Endodermal cell (in vitro differentiated cells): ENCODE measurements at regions not wholly inside any gene's neighbourhood (a gene's known extent, or its start where the extent isn't known, plus 50 kb on each side); places are given as distances from the start of the nearest gene placed in this dataset.

Source experiments
- DNase-seq: peaks from one replicate; pipeline ENCODE4 v3.0.0-alpha.2; 2017
- H3K27ac ChIP-seq: 2 replicates; pipeline ENCODE4 v1.5.1; 2013; ENCODE audit warnings: mild to moderate bottlenecking, low read depth, low read length, moderate library complexity
- H3K27me3 ChIP-seq: 2 replicates; pipeline ENCODE4 v1.6.1; 2013; ENCODE audit warnings: mild to moderate bottlenecking, low read length, moderate library complexity; ENCODE audit not compliant: insufficient read depth, control insufficient read depth, poor library complexity, severe bottlenecking
- H3K36me3 ChIP-seq: 2 replicates; pipeline ENCODE4 v1.7.0; 2013; ENCODE audit warnings: mild to moderate bottlenecking, low read length, moderate library complexity; ENCODE audit not compliant: control insufficient read depth, insufficient read depth
- H3K4me1 ChIP-seq: one replicate; pipeline ENCODE4 v1.7.0; 2013; ENCODE audit warnings: low read length; ENCODE audit not compliant: control insufficient read depth, insufficient read depth
- H3K4me3 ChIP-seq: 2 replicates; pipeline ENCODE4 v1.5.1; 2013; ENCODE audit warnings: mild to moderate bottlenecking, low read length, moderate library complexity
- H3K9ac ChIP-seq: 2 replicates; pipeline ENCODE4 v1.6.1; 2013; ENCODE audit warnings: mild to moderate bottlenecking, low read length, moderate library complexity; ENCODE audit not compliant: poor library complexity, severe bottlenecking; ENCODE audit errors: extremely low read depth
- H3K9me3 ChIP-seq: 2 replicates; pipeline ENCODE4 v1.6.1; 2013; ENCODE audit warnings: mild to moderate bottlenecking, low read length, moderate library complexity; ENCODE audit not compliant: control insufficient read depth
- H3K27ac Mint-ChIP-seq: 2 replicates; pipeline ENCODE4 v1.8.0; 2020; ENCODE audit warnings: mixed read lengths
- H3K27me3 Mint-ChIP-seq: 2 replicates; pipeline ENCODE4 v1.8.0; 2021; ENCODE audit warnings: mild to moderate bottlenecking, mixed read lengths; ENCODE audit not compliant: insufficient read depth
- H3K36me3 Mint-ChIP-seq: 2 replicates; pipeline ENCODE4 v1.8.0; 2020; ENCODE audit warnings: low read depth, mixed read lengths
- H3K4me1 Mint-ChIP-seq: 2 replicates; pipeline ENCODE4 v1.8.0; 2020; ENCODE audit warnings: mixed read lengths
- H3K4me3 Mint-ChIP-seq: 2 replicates; pipeline ENCODE4 v1.8.0; 2020; ENCODE audit warnings: mild to moderate bottlenecking, moderate library complexity, mixed read lengths
- H3K9me3 Mint-ChIP-seq: 2 replicates; pipeline ENCODE4 v1.8.0; 2020; ENCODE audit warnings: mild to moderate bottlenecking, mixed read lengths
- WGBS, 2 experiments: methylation state at CpG; one replicate each; pipeline versions ENCODE4 v1.1.5 to v1.1.7; 2013; ENCODE audit warnings: missing lambda C conversion rate in 2 of 2, mixed read lengths in 1 of 2; ENCODE audit not compliant: insufficient coverage in 1 of 2, insufficient read length in 1 of 2; 5-methylcytosine and 5-hydroxymethylcytosine counted together
- TF ChIP-seq, protein P1 (sequence below): fragments of 200-600 bp; sonication (generic); conservative IDR thresholded peaks from 2 replicates; pipeline ENCODE4 v1.5.0; 2021; ENCODE audit warnings: antibody characterized with exemption, mild to moderate bottlenecking

- Mint-ChIP-seq H3K4me3 (no peak overlapping the region), H3K9me3 (no peaks in the 10 kb centered on the region), H3K27ac (no peak overlapping the region), H3K36me3 (no peaks in the 10 kb centered on the region), H3K4me1 (no peaks in the 10 kb centered on the region), H3K27me3 (peaks cover 2% of the 10 kb centered on the region)
- no peaks in the 10 kb centered on the region for H3K27me3 ChIP-seq
- H3K9me3 ChIP-seq: no peaks in the 10 kb centered on the region
- no peak for DNase-seq
- H3K4me3 ChIP-seq: no peak overlapping the region
- no peaks in the 10 kb centered on the region for H3K36me3 ChIP-seq
- H3K9ac ChIP-seq: no peak overlapping the region
- 89 to 100% methylated on average over 1 of the region's 2 CpGs for WGBS, 2 experiments
- no peaks in the 10 kb centered on the region for H3K4me1 ChIP-seq
- no peak overlapping the region for H3K27ac ChIP-seq
- TF ChIP-seq, protein P1, sequence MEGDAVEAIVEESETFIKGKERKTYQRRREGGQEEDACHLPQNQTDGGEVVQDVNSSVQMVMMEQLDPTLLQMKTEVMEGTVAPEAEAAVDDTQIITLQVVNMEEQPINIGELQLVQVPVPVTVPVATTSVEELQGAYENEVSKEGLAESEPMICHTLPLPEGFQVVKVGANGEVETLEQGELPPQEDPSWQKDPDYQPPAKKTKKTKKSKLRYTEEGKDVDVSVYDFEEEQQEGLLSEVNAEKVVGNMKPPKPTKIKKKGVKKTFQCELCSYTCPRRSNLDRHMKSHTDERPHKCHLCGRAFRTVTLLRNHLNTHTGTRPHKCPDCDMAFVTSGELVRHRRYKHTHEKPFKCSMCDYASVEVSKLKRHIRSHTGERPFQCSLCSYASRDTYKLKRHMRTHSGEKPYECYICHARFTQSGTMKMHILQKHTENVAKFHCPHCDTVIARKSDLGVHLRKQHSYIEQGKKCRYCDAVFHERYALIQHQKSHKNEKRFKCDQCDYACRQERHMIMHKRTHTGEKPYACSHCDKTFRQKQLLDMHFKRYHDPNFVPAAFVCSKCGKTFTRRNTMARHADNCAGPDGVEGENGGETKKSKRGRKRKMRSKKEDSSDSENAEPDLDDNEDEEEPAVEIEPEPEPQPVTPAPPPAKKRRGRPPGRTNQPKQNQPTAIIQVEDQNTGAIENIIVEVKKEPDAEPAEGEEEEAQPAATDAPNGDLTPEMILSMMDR: no peak
Measured at GRCh38 chr10:111705021-111705420, 478.5 kb downstream of the GPAM start.

- Mint-ChIP-seq H3K9me3 (no peaks in the 10 kb centered on the region), H3K36me3 (no peaks in the 10 kb centered on the region), H3K4me3 (no peak overlapping the region), H3K27me3 (peaks cover 2% of the 10 kb centered on the region), H3K4me1 (no peaks in the 10 kb centered on the region), H3K27ac (no peak overlapping the region)
- H3K9me3 ChIP-seq: no peaks in the 10 kb centered on the region
- H3K27me3 ChIP-seq: no peaks in the 10 kb centered on the region
- H3K36me3 ChIP-seq: no peaks in the 10 kb centered on the region
- no peaks in the 10 kb centered on the region for H3K4me1 ChIP-seq
- TF ChIP-seq, protein P1: no peak
- H3K9ac ChIP-seq: no peak overlapping the region
- DNase-seq: no peak
- 95 to 100% methylated on average over 2 to 4 of the region's 4 CpGs for WGBS, 2 experiments
- no peak overlapping the region for H3K4me3 ChIP-seq
- H3K27ac ChIP-seq: no peak overlapping the region
Measured at GRCh38 chr10:111706331-111706730, 477.2 kb downstream of the GPAM start.

- Histone ChIP-seq H3K9me3 (no peaks in the 10 kb centered on the region), H3K36me3 (no peaks in the 10 kb centered on the region), H3K27ac (no peak overlapping the region), H3K4me3 (no peak overlapping the region), H3K4me1 (no peaks in the 10 kb centered on the region), H3K27me3 (no peaks in the 10 kb centered on the region), H3K9ac (no peak overlapping the region)
- Mint-ChIP-seq H3K9me3 (no peaks in the 10 kb centered on the region), H3K27me3 (peaks cover 2% of the 10 kb centered on the region), H3K4me3 (no peak overlapping the region), H3K36me3 (no peaks in the 10 kb centered on the region), H3K27ac (no peak overlapping the region), H3K4me1 (no peaks in the 10 kb centered on the region)
- 81% methylated on average over 1 of the region's 1 CpG; no CpG with 5 or more reads in 1 of the 2 experiments for WGBS, 2 experiments
- TF ChIP-seq, protein P1: no peak
- no peak for DNase-seq
Measured at GRCh38 chr10:111707076-111707475, 476.5 kb downstream of the GPAM start.
